CD14-positive monocyte (primary cell): ENCODE measurements at regions not wholly inside any gene's neighbourhood (a gene's known extent, or its start where the extent isn't known, plus 50 kb on each side); places are given as distances from the start of the nearest gene placed in this dataset.

Experiments
- DNase-seq, 3 donors: peaks; one replicate each; pipeline ENCODE4 v3.0.0-alpha.2; 2011 to 2022
- H2AFZ ChIP-seq: 2 replicates; pipeline ENCODE4 v1.6.0; 2012; ENCODE audit warnings: mild to moderate bottlenecking, low read depth, low read length, inconsistent platforms; ENCODE audit not compliant: insufficient read depth, poor library complexity, severe bottlenecking
- H3K27ac ChIP-seq, 2 donors: 1 replicate in 1 of 2; 2 replicates in 1 of 2; pipeline ENCODE4 v1.5.1; 2012 to 2013; ENCODE audit warnings: low read length in 2 of 2, control low read depth in 1 of 2, inconsistent platforms in 1 of 2, low read depth in 1 of 2, mild to moderate bottlenecking in 1 of 2
- H3K27me3 ChIP-seq, 2 donors: one replicate each; pipeline versions ENCODE4 v1.6.0 to v1.6.1; 2011 to 2013; ENCODE audit warnings: low read length in 2 of 2; ENCODE audit not compliant: control insufficient read depth in 2 of 2, insufficient read depth in 2 of 2
- H3K36me3 ChIP-seq, 2 donors: replicated peaks in 1 of 2; 1 replicate in 1 of 2; 2 replicates in 1 of 2; pipeline versions ENCODE4 v1.5.1 to v1.6.1; 2012 to 2013; ENCODE audit warnings: low read length in 2 of 2, control low read depth in 1 of 2, inconsistent platforms in 1 of 2, mild to moderate bottlenecking in 1 of 2; ENCODE audit not compliant: insufficient read depth in 2 of 2, control insufficient read depth in 1 of 2
- H3K4me1 ChIP-seq, 2 donors: 1 replicate in 1 of 2; 2 replicates in 1 of 2; pipeline versions ENCODE4 v1.5.1 to v1.6.1; 2012 to 2013; ENCODE audit warnings: low read length in 2 of 2, control low read depth in 1 of 2, inconsistent platforms in 1 of 2, mild to moderate bottlenecking in 1 of 2, moderate library complexity in 1 of 2; ENCODE audit not compliant: insufficient read depth in 2 of 2, control insufficient read depth in 1 of 2
- H3K4me2 ChIP-seq: replicated peaks from 2 replicates; pipeline ENCODE3; 2012; ENCODE audit warnings: low read length, moderate library complexity, mild to moderate bottlenecking; ENCODE audit not compliant: poor library complexity, severe bottlenecking; ENCODE audit errors: extremely low read depth
- H3K4me3 ChIP-seq, 3 experiments: fragments of 200-600 bp in 1 of 3; sonication (generic) in 1 of 3; replicated peaks in 1 of 3; 1 replicate in 2 of 3; 2 replicates in 1 of 3; pipeline ENCODE4 v1.5.1; 2011 to 2013; ENCODE audit warnings: low read length in 3 of 3, mild to moderate bottlenecking in 3 of 3, control low read depth in 2 of 3, low read depth in 2 of 3, inconsistent platforms in 1 of 3, moderate library complexity in 1 of 3
- H3K79me2 ChIP-seq: 2 replicates; pipeline ENCODE4 v1.6.0; 2012; ENCODE audit warnings: mild to moderate bottlenecking, control low read depth, inconsistent platforms, low read length, moderate library complexity; ENCODE audit not compliant: insufficient read depth
- H3K9ac ChIP-seq: 2 replicates; pipeline ENCODE4 v1.6.0; 2017; ENCODE audit warnings: low read length, mild to moderate bottlenecking; ENCODE audit not compliant: insufficient read depth, poor library complexity, severe bottlenecking
- H3K9me3 ChIP-seq, 2 donors: replicated peaks in 1 of 2; 1 replicate in 1 of 2; 2 replicates in 1 of 2; pipeline versions ENCODE4 v1.5.1 to v1.6.1; 2012 to 2013; ENCODE audit warnings: low read length in 2 of 2, control low read depth in 1 of 2; ENCODE audit not compliant: control insufficient read depth in 1 of 2, insufficient read depth in 1 of 2
- H4K20me1 ChIP-seq: 2 replicates; pipeline ENCODE4 v1.6.0; 2012; ENCODE audit warnings: mild to moderate bottlenecking, low read length, control low read depth, moderate library complexity; ENCODE audit not compliant: insufficient read depth
- H3K27ac Mint-ChIP-seq, 7 donors: one replicate each; pipeline ENCODE4 v1.8.0; 2020; ENCODE audit warnings: mild to moderate bottlenecking in 7 of 7, mixed read lengths in 7 of 7, moderate library complexity in 6 of 7, inconsistent platforms in 2 of 7
- H3K27me3 Mint-ChIP-seq, 3 donors: one replicate each; pipeline ENCODE4 v1.8.0; 2021 to 2022; ENCODE audit warnings: low read depth in 3 of 3, mild to moderate bottlenecking in 3 of 3, mixed read lengths in 3 of 3, moderate library complexity in 3 of 3, inconsistent platforms in 1 of 3
- H3K36me3 Mint-ChIP-seq, 2 donors: one replicate each; pipeline ENCODE4 v1.8.0; 2020; ENCODE audit warnings: mixed read lengths in 2 of 2, inconsistent platforms in 1 of 2, mild to moderate bottlenecking in 1 of 2
- H3K4me1 Mint-ChIP-seq: one replicate; pipeline ENCODE4 v1.8.0; 2020; ENCODE audit warnings: mild to moderate bottlenecking, mixed read lengths
- H3K4me3 Mint-ChIP-seq, 2 donors: one replicate each; pipeline ENCODE4 v1.8.0; 2020; ENCODE audit warnings: mild to moderate bottlenecking in 2 of 2, mixed read lengths in 2 of 2, moderate library complexity in 1 of 2
- H3K9me3 Mint-ChIP-seq, 7 donors: one replicate each; pipeline ENCODE4 v1.8.0; 2020 to 2022; ENCODE audit warnings: mixed read lengths in 7 of 7, mild to moderate bottlenecking in 6 of 7, moderate library complexity in 6 of 7, inconsistent platforms in 2 of 7
- CTCF ChIP-seq: fragments of 200-600 bp; IDR thresholded peaks from one replicate; pipeline ENCODE4 v1.8.0; 2022; ENCODE audit warnings: antibody characterized with exemption, mild to moderate bottlenecking
- WGBS: methylation state at CpG from one replicate; pipeline ENCODE4 v1.1.5; 2013; ENCODE audit warnings: missing lambda C conversion rate; ENCODE audit not compliant: insufficient coverage; 5-methylcytosine and 5-hydroxymethylcytosine counted together
- intact Hi-C, 2 donors: fragments of 100-400 bp; cut with micrococcal nuclease; formaldehyde crosslinking; loops; one replicate each; pipeline versions ENCODE4 v1.15.0 to v1.15.1; 2023

DNA sequence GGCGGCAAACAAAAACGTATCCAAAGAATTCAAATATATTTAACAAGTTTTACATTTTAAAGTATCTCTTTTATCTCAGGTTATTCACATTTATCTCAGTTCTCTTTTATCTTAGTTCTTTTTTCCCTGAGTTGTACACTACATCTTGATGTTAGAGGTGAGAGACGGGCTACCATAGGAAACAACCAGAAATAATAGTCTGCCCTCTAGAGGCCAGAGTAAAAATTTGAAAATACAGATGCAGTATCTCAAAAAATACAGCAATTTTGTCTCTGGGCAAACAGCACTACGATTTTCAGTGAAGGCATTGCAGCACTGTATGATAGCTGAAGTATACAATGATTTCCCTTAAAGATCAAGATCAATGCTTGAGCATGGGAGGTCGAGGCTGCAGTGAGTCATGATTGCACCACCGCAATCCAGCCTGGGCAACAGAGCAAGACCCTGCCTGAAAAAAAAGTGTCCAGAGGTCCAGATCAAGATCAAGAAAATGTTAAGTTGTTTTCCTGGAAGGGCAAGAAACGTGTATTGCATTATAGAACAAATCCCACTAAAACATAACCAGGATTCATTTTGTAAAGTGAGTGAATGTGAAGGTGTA lies 82.6 kb upstream of the ATP11B start:
- peaks cover 0 to 4% (median 0%) of the 10 kb centered on the region in 3 donors for H3K27me3 Mint-ChIP-seq
- peak; percentile 77 for TF ChIP-seq CTCF
- peaks cover 17% of the 10 kb centered on the region for H3K4me1 Mint-ChIP-seq
- Histone ChIP-seq H3K9me3 (no peaks in the 10 kb centered on the region), H2AFZ (no peak overlapping the region), H3K4me2 (peak overlapping the region; percentile 9), H3K27me3 (no peaks in the 10 kb centered on the region), H3K4me3 (no peak overlapping the region), H3K79me2 (no peaks in the 10 kb centered on the region), H3K36me3 (no peaks in the 10 kb centered on the region), H3K4me1 (peaks cover 14 to 15% of the 10 kb centered on the region in 2 donors), H3K27ac (peak overlapping the region in 1 of 2 donors; percentile 25), H4K20me1 (no peaks in the 10 kb centered on the region), H3K9ac (no peak overlapping the region)
- H3K9me3 Mint-ChIP-seq = no peaks in the 10 kb centered on the region
- intact Hi-C loops = loop anchor here in 1 of 2 donors (10.0 kb wide), 1 partner anchor 124 kb away; no protein-coding TSS in a partner anchor
- peak overlapping the region in 5 of 7 donors; percentile 43 to 91 (median 76) for H3K27ac Mint-ChIP-seq
- DNase-seq = peak in 2 of 3 donors; percentile 21 to 24
- no peaks in the 10 kb centered on the region for H3K36me3 Mint-ChIP-seq
- peak overlapping the region; percentile 3 to 27 for H3K4me3 Mint-ChIP-seq
- 6% methylated on average over 2 of the region's 7 CpGs for WGBS

DNA sequence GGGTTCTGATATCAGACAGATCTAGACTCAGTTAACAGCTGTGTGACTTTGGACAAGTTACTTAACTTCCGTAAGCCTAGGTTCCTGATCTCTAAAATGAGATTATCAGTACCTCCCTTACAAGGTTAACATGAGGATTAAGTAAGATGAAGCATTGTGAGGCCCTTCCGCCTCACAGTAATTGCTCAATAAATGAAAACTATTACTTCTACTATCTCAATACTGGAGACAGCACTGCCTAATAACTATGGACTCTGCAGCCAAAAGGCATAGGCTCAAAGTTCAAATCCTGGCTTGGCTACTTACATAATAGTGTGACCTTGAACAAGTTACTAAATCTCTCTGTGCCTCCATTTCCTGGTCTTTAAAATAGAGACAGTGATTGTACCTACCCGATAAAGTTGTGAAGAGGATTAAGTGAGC lies 82.0 kb upstream of the ATP11B start:
- Histone ChIP-seq H3K79me2 (no peaks in the 10 kb centered on the region), H3K4me3 (no peak overlapping the region), H3K27me3 (no peaks in the 10 kb centered on the region), H3K9ac (no peak overlapping the region), H2AFZ (no peak overlapping the region), H4K20me1 (no peaks in the 10 kb centered on the region), H3K27ac (peak overlapping the region in 1 of 2 donors; percentile 25), H3K36me3 (no peaks in the 10 kb centered on the region), H3K4me1 (peaks cover 14 to 15% of the 10 kb centered on the region in 2 donors), H3K9me3 (no peaks in the 10 kb centered on the region), H3K4me2 (peak overlapping the region; percentile 9)
- TF ChIP-seq CTCF = no peak
- Mint-ChIP-seq H3K4me1 (peaks cover 17% of the 10 kb centered on the region), H3K27ac (peak overlapping the region in 5 of 7 donors; percentile 10 to 91 (median 60)), H3K27me3 (peaks cover 0 to 4% (median 0%) of the 10 kb centered on the region in 3 donors), H3K4me3 (no peak overlapping the region), H3K9me3 (no peaks in the 10 kb centered on the region), H3K36me3 (no peaks in the 10 kb centered on the region)
- intact Hi-C loops = loop anchor here in 1 of 2 donors (10.0 kb wide), 1 partner anchor 124 kb away; no protein-coding TSS in a partner anchor
- WGBS = no CpG with 5 or more reads among the region's 3 CpGs
- peak; percentile 21 to 39 (median 37) for DNase-seq
